NCI-H345 (cell line): ENCODE measurements at regions not wholly inside any gene's neighbourhood (a gene's known extent, or its start where the extent isn't known, plus 50 kb on each side); places are given as distances from the start of the nearest gene placed in this dataset.

Source experiments
- DNase-seq: peaks from one replicate; lab custom pipeline; 2025; lab: John Stamatoyannopoulos, UW

DNA sequence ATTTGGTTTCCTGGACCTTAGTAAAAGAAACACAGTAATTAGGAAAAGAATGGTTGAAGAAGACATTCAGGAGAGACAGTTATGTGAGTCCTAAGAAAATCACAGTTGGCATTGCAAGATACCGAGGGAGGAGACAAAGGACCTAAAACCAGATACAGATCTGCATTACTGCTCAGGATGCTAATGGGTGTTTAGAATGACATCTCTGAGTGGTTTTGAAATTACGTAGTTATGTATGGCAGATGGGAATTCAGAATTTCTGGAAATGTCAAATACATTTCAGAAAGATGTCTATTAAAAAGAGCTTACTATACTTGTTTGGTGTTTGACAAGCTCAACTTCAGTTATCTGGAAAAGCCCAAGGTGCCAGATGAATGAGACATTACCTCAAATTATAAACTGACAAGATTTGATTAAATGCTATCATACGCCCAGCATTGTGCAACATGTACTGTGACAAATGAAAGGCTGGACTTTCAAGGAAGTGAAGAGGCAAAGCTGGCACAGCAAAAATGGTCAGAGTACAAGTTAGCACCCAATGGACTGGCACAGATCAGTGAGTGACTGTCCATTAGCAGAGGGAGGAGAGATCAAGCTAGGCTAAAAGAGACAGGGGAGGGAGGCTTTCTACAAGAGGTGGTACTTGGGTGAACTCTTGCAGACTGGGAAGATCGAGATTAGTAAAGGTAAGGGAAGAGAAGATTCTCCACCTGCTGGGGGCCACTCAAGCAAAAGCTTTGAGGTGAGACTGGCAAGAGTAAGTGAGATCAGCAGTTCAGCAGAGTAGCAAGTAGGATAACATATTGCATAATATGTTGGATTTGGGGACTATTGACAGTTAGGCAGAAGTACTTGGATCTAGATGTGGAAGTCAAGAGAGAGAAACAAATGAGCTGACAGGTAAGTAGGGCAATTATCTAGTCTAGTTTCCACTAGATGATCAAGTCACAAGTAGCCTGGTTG, 168.9 kb downstream of the CYRIA start:
- no peak for DNase-seq

- no peak for DNase-seq
Observed at GRCh38 chr2:16495509-16496208, 170.0 kb downstream of the CYRIA start.

DNA sequence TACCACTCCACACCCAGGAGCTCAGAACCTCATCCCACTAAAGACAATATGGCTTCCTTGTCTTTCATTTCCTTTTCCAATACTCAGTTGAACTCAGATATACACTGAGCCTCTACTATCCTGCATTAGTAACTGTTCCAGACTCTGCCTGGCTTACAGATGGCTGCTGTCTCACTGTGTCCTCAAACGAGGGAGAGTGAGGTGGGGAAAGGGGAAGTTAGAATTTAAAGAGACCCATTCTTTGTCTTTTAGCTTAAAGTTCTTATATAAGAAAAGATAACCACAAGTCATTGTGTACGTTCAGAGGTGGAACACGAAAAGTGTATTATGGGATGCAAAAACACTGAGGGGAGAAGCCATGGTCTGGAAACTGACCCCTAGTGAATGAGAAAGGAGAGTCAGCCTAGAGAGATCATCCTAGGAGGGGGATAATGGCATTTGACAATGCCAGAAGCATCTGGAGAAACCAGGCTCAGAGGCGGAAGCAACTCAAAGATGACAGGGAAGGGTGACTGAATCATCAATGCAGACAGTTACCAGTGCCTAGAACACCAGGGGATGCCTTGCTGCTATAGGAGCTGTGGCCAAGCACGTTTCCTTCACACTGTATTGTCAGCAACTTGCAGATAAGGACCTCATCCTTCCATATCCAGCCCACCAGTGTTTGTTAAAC, 170.7 kb downstream of the CYRIA start:
- no peak for DNase-seq

GRCh38 chr2:16493788-16494187, 171.8 kb downstream of the CYRIA start:
- no peak for DNase-seq

DNA sequence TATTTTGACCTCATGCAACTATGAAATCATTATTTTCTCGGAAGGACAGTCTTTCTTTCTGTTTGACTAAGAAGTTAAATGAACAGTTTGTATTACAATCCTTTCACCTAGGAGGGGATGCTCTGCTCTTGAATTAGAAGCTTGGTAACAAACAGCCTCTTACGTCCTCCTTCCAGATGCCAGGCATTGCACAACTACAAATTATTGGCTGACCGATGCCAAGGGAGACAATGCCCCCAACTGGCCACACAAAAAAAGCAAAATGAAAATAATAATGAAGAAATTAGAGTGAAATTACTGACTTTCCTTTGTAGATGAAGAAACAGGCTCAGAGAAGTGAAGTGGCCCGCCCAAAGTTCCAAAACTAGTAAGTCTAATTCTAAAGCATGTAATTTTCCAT, 177.9 kb downstream of the CYRIA start:
- peak; percentile 33 for DNase-seq

DNA sequence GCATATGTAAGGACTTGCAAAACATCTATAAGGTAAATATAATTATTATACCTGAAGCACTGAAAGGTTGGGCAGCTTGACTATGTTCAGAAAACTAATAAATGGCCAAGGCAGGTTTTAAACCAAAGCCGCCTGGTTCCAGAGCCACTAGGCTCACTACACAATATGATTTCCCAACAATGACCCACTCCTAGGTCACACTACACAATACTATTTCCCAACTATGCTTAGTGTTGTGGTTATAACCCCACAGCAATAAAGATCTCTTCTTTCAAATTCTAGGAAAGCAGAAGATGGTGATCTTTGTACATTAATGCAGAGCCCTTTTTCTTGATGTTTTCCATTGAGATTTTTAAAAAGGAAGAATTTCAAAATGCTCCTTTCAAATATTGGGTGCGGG, 180.4 kb downstream of the CYRIA start:
- no peak for DNase-seq

- no peak for DNase-seq
Observed at GRCh38 chr2:16482460-16482859, 183.2 kb downstream of the CYRIA start.

DNA sequence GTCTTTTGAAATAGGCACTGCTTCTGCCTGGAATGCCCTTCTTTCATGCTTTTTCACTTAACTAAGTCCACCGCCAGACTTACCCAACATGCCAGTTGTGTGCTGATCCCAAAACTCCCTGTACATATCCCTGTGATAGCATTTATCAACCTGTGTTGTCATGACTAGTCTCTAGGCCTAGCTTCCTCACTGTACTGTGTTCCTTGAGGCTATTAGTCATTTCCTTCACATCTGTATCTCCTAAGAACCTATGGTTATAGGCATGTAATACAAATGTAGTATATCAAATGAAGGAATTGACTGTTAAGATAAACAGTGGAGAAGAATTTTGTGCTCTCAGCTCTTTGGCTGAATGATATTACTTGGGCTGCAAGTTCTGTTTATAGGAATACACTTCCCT, 184.3 kb downstream of the CYRIA start:
- DNase-seq: no peak

- no peak for DNase-seq
Observed at GRCh38 chr2:16479721-16480120, 185.9 kb downstream of the CYRIA start.

DNA sequence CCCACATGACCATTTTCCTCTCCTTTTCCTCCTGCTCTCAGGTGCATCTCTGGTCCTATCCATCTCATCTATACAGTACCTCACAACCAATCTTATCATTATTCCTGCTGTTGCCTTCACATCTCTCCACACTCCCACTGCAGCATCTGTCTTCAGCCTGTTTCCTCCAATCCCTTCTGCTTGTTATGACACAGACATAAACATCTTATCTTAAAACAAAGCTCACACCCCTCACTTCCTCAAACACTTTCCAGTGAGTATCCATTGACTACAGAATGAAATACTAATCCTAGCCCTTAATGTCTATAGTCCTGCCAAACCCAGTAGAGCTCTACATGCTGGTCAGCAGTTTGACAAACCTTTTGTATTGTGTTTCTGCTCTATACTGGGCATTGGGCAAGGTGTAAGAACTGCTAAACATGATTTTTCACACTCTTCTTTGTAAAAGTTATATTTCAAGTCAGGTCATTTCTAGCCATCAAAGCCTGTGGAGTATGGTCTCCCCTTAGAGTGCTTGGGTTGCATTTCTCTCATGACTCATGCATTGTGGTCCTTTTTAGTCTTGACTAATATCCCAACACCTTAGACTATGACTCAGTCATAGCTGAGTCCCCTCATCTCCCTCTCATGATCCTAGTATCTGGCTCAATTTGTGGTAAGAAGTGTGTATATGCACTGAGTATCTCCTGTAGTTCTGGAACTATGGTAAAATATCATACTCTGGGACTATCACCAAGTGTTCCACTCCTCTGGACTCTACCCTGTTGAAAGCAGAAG, 187.0 kb downstream of the CYRIA start:
- DNase-seq: no peak

DNA sequence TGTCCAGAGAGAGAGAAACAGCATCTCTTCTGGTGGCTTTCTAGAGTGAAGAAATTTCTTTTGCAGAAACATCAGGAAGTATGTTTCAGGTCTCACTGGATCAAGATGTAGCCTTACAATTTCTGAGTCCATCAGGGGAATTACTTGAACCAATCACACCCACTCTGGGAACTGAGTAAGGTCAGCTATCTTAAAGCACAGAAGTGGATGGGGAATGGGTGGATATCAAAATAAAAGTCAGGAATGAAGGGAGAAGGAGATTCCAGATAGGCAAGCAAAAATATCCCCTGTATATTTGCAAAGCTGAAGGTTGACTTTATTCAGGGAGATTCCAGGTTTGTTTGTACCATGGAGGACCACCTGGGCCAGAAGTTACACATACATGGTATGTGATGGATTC, 188.0 kb downstream of the CYRIA start:
- DNase-seq: no peak

DNA sequence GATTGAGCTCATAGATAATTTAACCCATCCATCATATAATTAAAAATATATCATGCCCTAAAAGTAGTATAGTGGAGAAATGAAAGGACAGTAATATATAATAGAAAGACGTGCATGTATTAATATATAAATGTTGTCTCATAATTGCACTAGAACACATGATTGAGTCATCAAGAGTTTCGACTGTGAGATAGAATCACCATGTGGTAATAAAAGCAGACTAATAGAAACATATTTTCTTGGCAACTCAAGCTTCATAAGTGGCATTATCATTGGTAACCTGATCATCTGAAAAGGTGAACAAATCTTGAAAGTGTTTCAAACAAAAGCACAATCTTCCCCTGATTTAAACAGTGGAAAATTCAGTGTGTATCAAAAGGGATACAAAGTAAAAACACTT, 188.8 kb downstream of the CYRIA start:
- no peak for DNase-seq

DNA sequence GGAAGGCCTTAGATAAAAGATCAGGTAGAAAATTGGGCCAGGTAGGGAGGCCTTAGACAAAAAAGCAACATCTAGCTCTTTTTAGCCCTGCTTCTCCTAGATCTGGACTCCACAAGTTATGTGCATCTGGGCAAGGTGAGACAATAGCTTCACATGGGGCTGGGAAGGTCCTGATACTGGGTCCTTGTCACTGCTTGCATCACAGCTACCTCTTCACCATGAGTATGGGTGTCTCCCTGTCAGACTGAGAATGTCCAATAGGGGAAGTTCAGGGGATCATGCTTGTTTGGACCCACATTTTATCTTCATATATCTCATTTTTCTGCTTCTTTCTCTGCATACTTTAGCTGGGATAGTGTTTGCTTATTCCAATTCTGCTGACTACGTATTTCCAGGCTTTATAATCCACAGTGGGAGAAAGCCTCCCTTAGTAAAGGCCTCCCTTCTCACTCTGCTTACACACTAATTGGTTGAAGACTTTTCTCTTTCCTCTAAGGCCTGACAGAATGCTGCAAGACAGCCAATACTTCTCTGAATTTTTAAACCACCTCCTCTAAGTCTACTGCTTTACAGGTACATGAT, 189.6 kb downstream of the CYRIA start:
- no peak for DNase-seq

GRCh38 chr2:16475586-16475985, 190.0 kb downstream of the CYRIA start:
- DNase-seq: no peak

DNA sequence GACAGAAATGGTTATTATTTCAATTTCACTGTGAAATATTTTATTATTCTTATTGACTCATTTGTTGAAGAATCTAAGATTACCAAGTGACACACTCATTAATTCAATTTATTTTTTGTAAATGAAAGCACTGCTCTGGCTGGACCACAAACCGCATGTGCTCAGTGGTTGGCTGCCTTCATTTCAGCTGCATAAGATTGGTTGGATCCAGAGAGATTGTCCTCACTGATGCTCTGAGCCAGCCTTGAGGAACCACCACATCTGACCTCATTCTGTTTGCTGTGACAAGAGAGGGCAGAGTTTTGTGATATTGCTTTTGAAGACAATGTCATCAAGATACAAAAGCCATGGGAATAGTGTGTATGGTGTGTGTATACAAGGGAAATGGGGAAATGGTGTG, 192.1 kb downstream of the CYRIA start:
- no peak for DNase-seq

- DNase-seq: no peak
Observed at GRCh38 chr2:16470936-16471490, 194.6 kb downstream of the CYRIA start.

GRCh38 chr2:16466821-16467151, 198.8 kb downstream of the CYRIA start:
- DNase-seq: no peak

- no peak for DNase-seq
Observed at GRCh38 chr2:16466133-16466820, 199.4 kb downstream of the CYRIA start.

DNA sequence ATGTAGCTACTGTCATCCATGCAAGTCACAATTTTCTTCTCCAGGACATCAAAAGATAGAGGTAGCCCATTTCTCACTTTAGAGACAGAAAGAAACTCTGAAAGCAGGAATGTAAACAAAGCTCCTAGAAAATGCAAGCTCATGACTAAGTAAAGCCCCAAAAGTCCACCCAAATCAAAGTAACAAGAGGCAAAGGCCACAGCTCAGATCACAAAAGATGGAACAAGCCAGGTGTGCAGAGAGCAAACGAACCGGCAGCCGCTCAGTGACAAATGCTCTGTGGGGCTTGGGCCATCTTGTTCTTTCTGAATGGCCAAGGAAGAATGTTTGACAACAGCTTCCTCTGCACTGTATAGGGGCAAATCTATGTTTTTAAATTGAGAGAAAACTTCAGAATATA, 201.0 kb downstream of the CYRIA start:
- no peak for DNase-seq

DNA sequence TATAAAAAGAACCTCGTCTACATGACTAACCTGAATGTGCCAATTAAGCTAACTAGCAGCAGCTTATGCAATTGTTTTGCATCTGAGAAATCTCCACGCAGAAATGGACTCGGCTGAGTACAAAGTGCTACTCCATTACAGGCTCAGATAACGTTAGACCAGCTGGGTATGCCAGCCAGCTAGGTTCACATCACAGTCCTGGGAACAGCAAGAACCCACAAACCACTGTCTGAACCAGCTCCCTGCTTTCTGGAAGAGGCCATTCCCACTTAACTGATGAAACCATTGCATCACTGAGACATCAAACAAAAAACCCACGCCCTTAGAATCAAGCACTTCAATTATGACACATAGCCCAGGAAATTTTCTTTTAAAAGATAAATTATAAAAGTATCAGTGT, 202.7 kb downstream of the CYRIA start:
- no peak for DNase-seq

DNA sequence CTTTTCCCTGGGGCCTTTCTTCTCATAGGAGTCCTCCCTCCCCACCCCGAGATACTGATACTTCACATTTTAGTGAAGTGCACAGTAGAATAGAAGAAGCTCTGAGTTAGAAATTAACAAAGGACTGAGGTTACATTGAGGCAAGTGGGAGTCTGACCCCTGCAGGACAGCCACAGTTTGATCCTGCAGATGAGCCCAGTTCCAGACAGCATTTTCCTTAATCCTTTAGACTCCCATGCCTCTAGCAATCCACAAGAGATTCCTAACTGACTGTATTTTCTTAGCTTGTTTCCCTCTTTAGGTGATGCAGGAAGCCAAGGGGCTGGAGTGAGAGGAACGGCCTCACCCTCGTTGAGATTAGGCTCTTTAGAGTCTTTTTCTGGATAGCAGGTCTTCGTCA, 204.0 kb downstream of the CYRIA start:
- DNase-seq: no peak
